Memory B cell (primary cell): ENCODE measurements at regions not wholly inside any gene's neighbourhood (a gene's known extent, or its start where the extent isn't known, plus 50 kb on each side); places are given as distances from the start of the nearest gene placed in this dataset.

Experiments used
- ATAC-seq: fragments of 150-1000 bp; cut with Tn5 transposase; 2 replicates; pipeline ENCODE4 v1.10.0; 2021; ENCODE audit warnings: low read depth, mild to moderate bottlenecking, moderate library complexity
- DNase-seq, 2 donors: peaks; one replicate each; pipeline ENCODE4 v3.0.0; 2022; ENCODE audit warnings: low spot score in 2 of 2
- H3K27ac Mint-ChIP-seq: one replicate; pipeline ENCODE4 v1.8.0; 2022; ENCODE audit warnings: mild to moderate bottlenecking, moderate library complexity, mixed read lengths
- H3K27me3 Mint-ChIP-seq: one replicate; pipeline ENCODE4 v1.8.0; 2022; ENCODE audit warnings: mixed read lengths
- H3K36me3 Mint-ChIP-seq: one replicate; pipeline ENCODE4 v1.8.0; 2022; ENCODE audit warnings: mild to moderate bottlenecking, mixed read lengths
- H3K4me1 Mint-ChIP-seq: one replicate; pipeline ENCODE4 v1.8.0; 2022; ENCODE audit warnings: mixed read lengths
- H3K4me3 Mint-ChIP-seq: one replicate; pipeline ENCODE4 v1.8.0; 2022; ENCODE audit warnings: mild to moderate bottlenecking, moderate library complexity, mixed read lengths
- H3K9me3 Mint-ChIP-seq: one replicate; pipeline ENCODE4 v1.8.0; 2022; ENCODE audit warnings: mixed read lengths

DNA sequence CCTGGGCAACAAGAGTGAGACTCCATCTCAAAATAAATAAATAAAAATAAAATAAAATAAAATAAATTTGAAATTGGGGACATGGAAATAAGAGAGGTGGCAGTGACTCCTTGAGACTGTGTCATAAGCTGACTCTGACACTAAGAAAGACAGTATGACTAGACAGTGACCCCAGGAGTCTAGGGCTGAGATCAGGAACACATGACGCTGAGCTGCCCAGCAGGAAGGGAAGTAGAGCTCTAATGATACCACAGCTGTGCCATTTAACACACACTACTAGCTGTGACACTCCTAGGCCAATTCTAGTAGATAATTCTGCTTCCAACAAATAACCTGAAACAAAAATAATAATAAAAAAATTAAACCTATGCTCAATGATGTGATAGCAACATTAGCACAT is 293.0 kb downstream of the SEC61B start:
- H3K9me3 Mint-ChIP-seq, result no peaks in the 10 kb centered on the region

DNA sequence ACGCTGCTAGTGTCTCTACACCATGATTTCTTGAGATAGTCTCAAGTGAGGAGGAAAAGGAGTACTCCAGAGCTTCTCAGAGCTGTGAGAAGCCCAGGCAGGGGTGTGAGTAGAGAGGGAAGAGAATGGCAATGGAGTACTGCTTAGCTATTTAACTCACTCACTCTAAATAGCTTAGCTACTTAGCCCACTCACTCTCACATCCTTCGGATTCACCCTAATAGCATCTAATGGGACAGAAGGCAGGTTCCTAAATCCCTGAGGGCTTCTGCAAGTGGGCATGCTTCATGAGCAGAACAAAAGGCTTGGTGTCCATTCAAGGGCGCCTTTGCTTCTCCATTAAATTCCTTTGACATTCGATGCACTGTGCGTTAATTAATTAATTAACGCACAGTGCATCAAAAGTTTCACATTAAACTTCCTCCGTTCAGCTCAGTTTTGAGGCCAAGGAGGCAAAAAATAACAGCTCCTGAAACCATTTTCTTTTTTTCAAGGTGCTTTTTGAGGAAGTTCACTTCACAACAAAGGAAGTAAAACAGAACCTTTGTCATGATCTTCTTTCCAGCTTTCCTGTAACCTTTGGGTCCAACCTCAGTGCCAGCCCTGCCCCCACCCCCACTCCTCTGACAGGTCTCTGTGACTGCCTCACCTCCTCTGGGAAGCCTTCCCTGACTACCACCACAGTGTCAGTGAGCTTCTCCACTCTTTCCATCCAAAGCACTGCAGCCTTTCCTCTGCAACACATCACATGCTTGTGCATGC is 294.0 kb downstream of the SEC61B start:
- peak in 1 of 2 donors; percentile 12 for DNase-seq
- peak overlapping the region; percentile 50 for H3K4me3 Mint-ChIP-seq
- ATAC-seq, result peak; percentile 65
- H3K27ac Mint-ChIP-seq, result peak overlapping the region; percentile 80
- H3K4me1 Mint-ChIP-seq, result peaks cover 27% of the 10 kb centered on the region
- no peaks in the 10 kb centered on the region for H3K9me3 Mint-ChIP-seq
- H3K27me3 Mint-ChIP-seq, result no peaks in the 10 kb centered on the region
- H3K36me3 Mint-ChIP-seq, result no peaks in the 10 kb centered on the region

More for the DNA sequence above, 293.0 kb downstream of the SEC61B start:
- Mint-ChIP-seq H3K4me3 (no peak overlapping the region), H3K36me3 (no peaks in the 10 kb centered on the region), H3K4me1 (peaks cover 29% of the 10 kb centered on the region), H3K27me3 (no peaks in the 10 kb centered on the region), H3K27ac (no peak overlapping the region)
- DNase-seq (no peak), ATAC-seq (peak; percentile 66)

DNA sequence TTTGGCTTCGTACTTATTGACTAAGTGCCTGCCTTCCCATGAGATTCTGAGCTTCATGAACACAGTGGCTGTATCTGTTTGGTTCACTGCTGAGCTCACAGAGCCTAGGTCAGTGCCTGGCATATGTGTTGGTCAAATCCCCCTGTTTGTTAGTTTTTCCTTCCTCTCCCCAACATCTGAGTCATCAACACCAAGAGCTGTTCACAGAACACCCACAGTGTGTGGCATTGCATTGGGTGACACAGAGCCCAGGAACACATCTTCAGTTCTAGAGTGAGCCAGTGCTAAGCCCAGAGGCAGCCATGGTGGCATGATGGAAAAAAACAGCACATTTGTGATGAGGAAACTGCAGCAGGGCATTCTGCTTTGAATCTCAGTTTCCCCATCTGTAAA is 294.6 kb downstream of the SEC61B start:
- H3K36me3 Mint-ChIP-seq, result no peaks in the 10 kb centered on the region
- H3K9me3 Mint-ChIP-seq, result no peaks in the 10 kb centered on the region
- H3K4me1 Mint-ChIP-seq, result peaks cover 27% of the 10 kb centered on the region
- no peak for ATAC-seq
- H3K27me3 Mint-ChIP-seq, result no peaks in the 10 kb centered on the region
- peak overlapping the region; percentile 80 for H3K27ac Mint-ChIP-seq
- DNase-seq, result no peak
- peak overlapping the region; percentile 50 for H3K4me3 Mint-ChIP-seq

DNA sequence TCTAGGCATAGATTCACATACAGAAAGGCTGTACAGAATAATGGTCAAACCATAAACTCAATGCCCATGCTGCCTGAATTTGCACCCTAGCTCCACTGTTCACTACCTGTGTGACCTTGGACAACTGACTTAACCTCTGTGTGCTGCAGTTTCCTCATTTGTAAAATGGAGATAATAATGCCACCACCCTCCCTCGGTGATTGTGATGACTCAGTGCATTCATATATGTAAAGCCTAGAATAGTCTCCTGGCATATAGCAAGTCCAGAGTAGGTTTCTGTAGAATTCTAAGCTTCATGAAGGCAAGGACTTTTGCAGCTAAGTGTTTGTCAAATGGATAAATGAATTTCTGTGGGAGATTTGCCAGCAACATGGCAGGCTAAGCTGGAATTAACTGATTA is 297.8 kb upstream of the NR4A3 start:
- no peak overlapping the region for H3K27ac Mint-ChIP-seq
- peaks cover 2% of the 10 kb centered on the region for H3K36me3 Mint-ChIP-seq
- H3K4me3 Mint-ChIP-seq, result no peak overlapping the region
- DNase-seq (no peak), ATAC-seq (no peak)
- peaks cover 3% of the 10 kb centered on the region for H3K9me3 Mint-ChIP-seq
- no peaks in the 10 kb centered on the region for H3K4me1 Mint-ChIP-seq
- no peaks in the 10 kb centered on the region for H3K27me3 Mint-ChIP-seq

DNA sequence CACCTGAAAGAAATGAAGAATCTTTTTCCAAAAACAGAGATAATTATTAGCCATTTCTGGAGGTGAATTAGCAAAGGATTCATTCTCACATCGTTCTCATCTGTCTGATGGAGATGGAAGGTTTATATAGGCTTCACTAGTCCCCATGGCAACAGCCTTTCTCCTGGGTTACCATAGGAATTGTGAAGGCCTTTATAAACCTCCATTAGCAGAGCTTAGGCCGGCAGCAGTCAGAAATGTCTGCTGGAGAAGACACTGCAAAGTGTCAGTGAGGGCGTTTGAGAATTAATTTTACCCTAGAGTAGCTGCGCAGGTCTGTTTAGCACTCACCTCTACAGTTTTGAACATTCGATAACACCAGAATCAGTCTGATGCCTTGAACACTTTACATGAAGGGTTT is 290.4 kb upstream of the NR4A3 start:
- no peak for ATAC-seq
- Mint-ChIP-seq H3K27me3 (no peaks in the 10 kb centered on the region), H3K9me3 (peaks cover 3% of the 10 kb centered on the region), H3K4me3 (no peak overlapping the region), H3K4me1 (no peaks in the 10 kb centered on the region), H3K27ac (no peak overlapping the region), H3K36me3 (peaks cover 2% of the 10 kb centered on the region)
- DNase-seq, result no peak

DNA sequence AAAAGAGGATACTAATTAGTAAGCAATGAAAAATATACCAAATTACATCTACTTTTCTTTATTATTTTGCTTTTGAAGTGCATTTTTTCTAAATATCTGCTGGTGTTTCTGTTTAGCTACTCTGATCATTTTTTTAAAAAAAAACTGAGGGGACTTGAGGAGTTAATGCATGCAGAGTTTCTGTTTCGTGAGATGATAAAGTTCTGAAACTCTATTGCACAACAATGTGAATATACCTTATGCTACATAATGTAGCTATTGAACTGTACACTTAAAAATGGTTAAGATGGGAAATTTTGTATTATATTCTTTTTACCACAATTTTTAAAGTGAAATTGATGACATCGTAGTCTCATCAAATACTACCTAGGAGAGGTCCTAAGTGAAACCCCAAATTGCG is 288.3 kb upstream of the NR4A3 start:
- ATAC-seq, result no peak

DNA sequence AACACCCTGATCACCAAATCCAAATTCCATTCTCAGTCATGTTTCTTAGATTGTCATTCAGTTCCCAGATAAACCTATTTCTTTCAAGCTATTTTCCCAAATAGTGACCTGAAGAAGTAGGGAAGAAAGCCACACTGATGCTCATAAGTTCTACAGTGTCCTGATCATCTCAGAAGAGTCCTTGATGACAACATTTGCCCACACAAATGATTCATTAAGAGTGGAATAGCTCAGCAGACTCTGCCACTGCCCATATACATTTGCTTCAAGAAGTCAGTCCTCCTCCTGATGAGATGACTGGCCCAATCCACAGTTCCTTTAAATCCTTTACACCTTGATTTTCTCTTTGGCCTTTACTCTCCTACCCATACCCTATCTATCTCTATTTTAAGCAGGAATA is 283.7 kb upstream of the NR4A3 start:
- no peaks in the 10 kb centered on the region for H3K36me3 Mint-ChIP-seq
- no peak for DNase-seq
- H3K9me3 Mint-ChIP-seq, result no peaks in the 10 kb centered on the region
- H3K4me3 Mint-ChIP-seq, result no peak overlapping the region
- no peaks in the 10 kb centered on the region for H3K27me3 Mint-ChIP-seq
- no peaks in the 10 kb centered on the region for H3K4me1 Mint-ChIP-seq
- no peak for ATAC-seq
- no peak overlapping the region for H3K27ac Mint-ChIP-seq

More for the DNA sequence above, 288.3 kb upstream of the NR4A3 start:
- Mint-ChIP-seq H3K4me1 (no peaks in the 10 kb centered on the region), H3K27ac (no peak overlapping the region), H3K36me3 (no peaks in the 10 kb centered on the region), H3K27me3 (no peaks in the 10 kb centered on the region), H3K4me3 (no peak overlapping the region), H3K9me3 (peaks cover 3% of the 10 kb centered on the region)
- DNase-seq, result no peak

DNA sequence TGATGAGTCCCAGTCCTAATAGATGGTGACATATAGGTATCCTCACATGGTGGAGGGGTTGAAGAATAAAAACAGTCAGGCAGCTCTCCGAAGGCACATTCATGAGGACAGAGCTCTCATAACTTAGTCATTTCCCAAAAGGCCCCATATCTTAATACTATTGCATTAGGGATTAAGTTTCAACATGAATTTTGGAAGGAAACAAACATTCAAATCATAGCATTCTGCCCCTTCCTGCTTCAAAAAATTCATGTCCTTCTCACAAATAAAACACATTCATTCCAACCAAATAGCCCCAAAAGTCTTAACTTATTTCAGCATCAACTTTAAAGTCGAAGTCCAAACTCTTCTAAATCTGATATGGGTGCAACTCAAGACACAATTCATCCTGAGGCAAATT is 277.2 kb upstream of the NR4A3 start:
- DNase-seq (no peak), ATAC-seq (no peak)
- Mint-ChIP-seq H3K27me3 (no peaks in the 10 kb centered on the region), H3K27ac (no peak overlapping the region), H3K36me3 (no peaks in the 10 kb centered on the region), H3K9me3 (peaks cover 5% of the 10 kb centered on the region), H3K4me3 (no peak overlapping the region), H3K4me1 (no peaks in the 10 kb centered on the region)

DNA sequence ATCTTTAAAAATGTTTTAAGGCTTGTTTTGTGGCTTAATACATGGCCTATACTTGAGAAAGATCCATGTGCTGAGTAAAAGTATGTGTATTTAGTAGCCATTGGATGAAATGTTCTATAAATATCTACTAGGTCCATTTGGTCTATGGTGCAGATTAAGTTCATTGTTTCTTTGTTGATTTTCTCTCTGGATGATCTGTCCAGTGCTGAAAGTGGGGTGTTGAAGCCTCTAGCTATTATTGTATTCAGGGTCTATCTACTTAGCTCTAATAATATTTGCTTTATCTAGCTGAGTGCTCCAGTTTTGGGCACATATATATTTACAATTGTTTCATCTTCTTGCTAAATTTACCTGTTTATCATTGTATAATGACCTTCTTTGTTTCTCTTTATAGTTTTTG is 272.2 kb upstream of the NR4A3 start:
- DNase-seq, result no peak
- no peak overlapping the region for H3K4me3 Mint-ChIP-seq
- H3K9me3 Mint-ChIP-seq, result peaks cover 32% of the 10 kb centered on the region
- no peak overlapping the region for H3K27ac Mint-ChIP-seq
- H3K4me1 Mint-ChIP-seq, result no peaks in the 10 kb centered on the region
- peaks cover 15% of the 10 kb centered on the region for H3K36me3 Mint-ChIP-seq
- H3K27me3 Mint-ChIP-seq, result peaks cover 10% of the 10 kb centered on the region
- no peak for ATAC-seq

DNA sequence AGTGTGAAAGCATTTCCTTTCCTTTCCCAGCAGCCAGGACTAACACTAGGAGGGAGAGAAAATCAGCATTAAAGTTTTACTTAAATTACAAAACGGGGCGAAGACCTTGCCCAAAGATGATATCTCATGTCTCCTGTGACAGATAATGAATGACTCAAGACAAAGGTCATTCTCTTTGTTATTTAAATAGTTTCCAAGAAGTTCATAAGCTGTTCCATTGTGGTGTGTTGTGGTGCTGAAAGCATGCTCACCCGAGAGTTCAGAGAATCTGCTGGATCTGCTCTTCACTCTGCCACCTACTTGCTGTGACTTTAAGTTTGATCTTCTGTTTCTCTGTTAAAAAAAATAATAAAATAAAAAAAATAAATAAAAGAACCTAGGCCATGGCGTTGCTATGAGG is 265.9 kb upstream of the NR4A3 start:
- no peaks in the 10 kb centered on the region for H3K4me1 Mint-ChIP-seq
- peaks cover 16% of the 10 kb centered on the region for H3K36me3 Mint-ChIP-seq
- H3K4me3 Mint-ChIP-seq, result no peak overlapping the region
- DNase-seq (no peak), ATAC-seq (no peak)
- H3K9me3 Mint-ChIP-seq, result peaks cover 21% of the 10 kb centered on the region
- no peak overlapping the region for H3K27ac Mint-ChIP-seq
- H3K27me3 Mint-ChIP-seq, result peaks cover 10% of the 10 kb centered on the region

DNA sequence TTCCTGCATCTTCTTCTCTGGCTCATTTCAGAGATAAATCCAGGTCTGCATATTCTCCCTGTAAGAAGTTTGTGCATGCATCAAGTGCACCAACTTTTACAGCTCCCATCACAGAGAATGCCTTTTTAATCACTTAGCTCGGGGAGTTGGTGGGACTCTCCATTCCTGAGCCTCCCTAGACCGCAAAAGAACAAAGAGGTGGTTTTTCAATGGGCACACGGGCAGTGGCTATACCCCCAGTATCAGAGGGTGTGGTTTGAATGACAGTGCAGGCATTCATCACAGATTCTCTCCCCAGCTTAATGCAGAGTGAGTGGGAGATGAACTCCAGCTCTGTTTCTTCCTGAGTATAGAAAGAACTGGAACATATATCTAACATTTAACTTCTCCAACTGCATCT is 264.7 kb upstream of the NR4A3 start:
- Mint-ChIP-seq H3K36me3 (peaks cover 14% of the 10 kb centered on the region), H3K4me1 (no peaks in the 10 kb centered on the region), H3K9me3 (peaks cover 16% of the 10 kb centered on the region), H3K4me3 (no peak overlapping the region), H3K27me3 (peaks cover 8% of the 10 kb centered on the region), H3K27ac (no peak overlapping the region)
- DNase-seq, result no peak
- no peak for ATAC-seq

DNA sequence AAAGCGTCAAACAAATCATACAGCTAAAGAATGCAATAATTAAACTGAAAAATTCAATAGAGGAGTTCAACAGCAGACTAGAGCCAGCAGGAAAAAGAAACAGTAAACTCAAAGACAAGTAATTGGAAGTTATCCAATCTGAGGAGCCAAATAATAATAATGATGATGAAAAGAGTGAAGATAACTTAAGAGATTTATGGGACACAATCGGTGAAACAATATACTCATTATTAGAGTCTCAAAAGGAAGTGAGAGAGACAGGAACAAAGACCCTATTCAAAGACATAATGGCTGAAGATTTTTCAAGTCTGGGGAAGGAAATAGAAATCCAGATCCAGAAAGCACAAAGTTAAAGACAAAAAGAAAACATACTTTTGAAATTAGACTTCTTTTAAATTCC is 263.9 kb upstream of the NR4A3 start:
- Mint-ChIP-seq H3K27me3 (peaks cover 2% of the 10 kb centered on the region), H3K4me3 (no peak overlapping the region), H3K9me3 (peaks cover 12% of the 10 kb centered on the region), H3K27ac (no peak overlapping the region), H3K4me1 (no peaks in the 10 kb centered on the region), H3K36me3 (peaks cover 9% of the 10 kb centered on the region)
- DNase-seq (no peak), ATAC-seq (no peak)

DNA sequence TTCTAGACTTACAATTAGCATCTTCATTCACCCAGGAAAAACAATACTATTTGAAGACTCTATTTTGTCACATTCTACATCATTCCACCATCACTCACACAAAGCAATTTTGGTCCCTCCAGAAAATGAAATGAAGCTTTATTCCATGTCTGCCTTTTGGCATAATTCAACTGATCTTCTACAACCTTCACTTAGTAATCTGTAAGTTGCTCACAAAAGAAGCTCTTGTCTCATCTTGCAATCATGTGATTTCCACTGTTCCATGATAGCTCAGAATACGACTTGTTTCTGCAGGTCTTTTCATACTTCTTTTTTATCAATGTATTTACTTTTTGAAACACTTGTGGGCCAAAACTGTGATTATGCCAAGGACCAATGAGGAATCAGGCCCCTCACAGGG is 261.9 kb upstream of the NR4A3 start:
- no peak for DNase-seq
- no peak overlapping the region for H3K4me3 Mint-ChIP-seq
- no peaks in the 10 kb centered on the region for H3K4me1 Mint-ChIP-seq

DNA sequence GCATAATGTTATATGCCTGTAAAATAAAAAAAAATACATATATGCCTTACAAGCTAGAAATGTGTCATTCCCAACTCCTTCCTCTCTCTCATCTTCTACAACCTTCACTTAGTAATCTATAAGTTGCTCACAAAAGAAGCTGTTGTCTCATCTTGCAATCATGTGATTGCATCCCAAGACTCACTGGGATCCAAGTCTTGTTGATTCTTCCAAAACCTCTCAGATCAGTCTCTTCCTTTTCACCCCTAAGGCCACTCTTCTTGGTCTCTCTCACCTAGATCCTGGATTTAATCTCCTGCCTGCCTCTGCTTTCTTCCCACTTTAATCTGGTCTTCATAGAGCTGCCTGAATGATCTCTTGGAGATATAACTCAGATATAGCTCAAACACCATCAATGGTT is 261.1 kb upstream of the NR4A3 start:
- no peak overlapping the region for H3K27ac Mint-ChIP-seq
- DNase-seq, result no peak

More for the DNA sequence above, 261.9 kb upstream of the NR4A3 start:
- ATAC-seq, result no peak
- H3K27ac Mint-ChIP-seq, result no peak overlapping the region
- H3K36me3 Mint-ChIP-seq, result peaks cover 3% of the 10 kb centered on the region
- peaks cover 4% of the 10 kb centered on the region for H3K9me3 Mint-ChIP-seq
- H3K27me3 Mint-ChIP-seq, result no peaks in the 10 kb centered on the region

DNA sequence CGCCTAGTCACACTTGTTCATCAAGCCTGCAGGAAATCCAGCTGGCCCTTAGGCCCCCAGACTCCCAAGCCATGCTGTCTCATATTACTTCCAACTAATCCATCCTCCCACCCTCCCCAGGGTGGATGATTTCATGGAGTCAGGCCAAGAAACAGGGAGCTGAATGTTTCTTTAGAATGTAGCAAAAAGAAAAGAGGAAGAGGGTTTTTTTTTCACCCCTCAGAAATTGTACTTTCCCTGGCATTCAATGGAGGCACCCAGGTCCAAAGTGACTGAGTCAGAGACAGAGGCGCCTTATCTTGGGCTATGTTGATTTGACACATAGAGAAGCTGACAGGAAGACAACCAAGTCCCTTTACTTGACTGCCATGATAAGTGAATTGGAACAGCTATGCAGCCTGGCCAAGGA is 260.2 kb upstream of the NR4A3 start:
- H3K36me3 Mint-ChIP-seq, result peaks cover 3% of the 10 kb centered on the region
- H3K9me3 Mint-ChIP-seq, result peaks cover 4% of the 10 kb centered on the region
- H3K27ac Mint-ChIP-seq, result no peak overlapping the region
- H3K27me3 Mint-ChIP-seq, result no peaks in the 10 kb centered on the region
- no peak for ATAC-seq
- no peaks in the 10 kb centered on the region for H3K4me1 Mint-ChIP-seq
- no peak overlapping the region for H3K4me3 Mint-ChIP-seq
- DNase-seq, result no peak

More for the DNA sequence above, 261.1 kb upstream of the NR4A3 start:
- no peaks in the 10 kb centered on the region for H3K4me1 Mint-ChIP-seq
- H3K4me3 Mint-ChIP-seq, result no peak overlapping the region
- peaks cover 4% of the 10 kb centered on the region for H3K9me3 Mint-ChIP-seq
- H3K36me3 Mint-ChIP-seq, result peaks cover 3% of the 10 kb centered on the region
- H3K27me3 Mint-ChIP-seq, result no peaks in the 10 kb centered on the region
- ATAC-seq, result no peak
